Activated T-cell treated with anti-CD3 and anti-CD28 coated beads, Interleukin-2, amount 50 U/mL, for 24 hours (primary cell): ENCODE measurements at regions not wholly inside any gene's neighbourhood (a gene's known extent, or its start where the extent isn't known, plus 50 kb on each side); places are given as distances from the start of the nearest gene placed in this dataset.

Source experiments
- DNase-seq: peaks from one replicate; pipeline ENCODE4 v3.0.0-alpha.2; 2020
- H3K27ac Mint-ChIP-seq: 2 replicates; pipeline ENCODE4 v1.8.0; 2020; ENCODE audit warnings: mild to moderate bottlenecking, mixed read lengths
- H3K27me3 Mint-ChIP-seq: 2 replicates; pipeline ENCODE4 v1.8.0; 2020; ENCODE audit warnings: mixed read lengths
- H3K36me3 Mint-ChIP-seq: 2 replicates; pipeline ENCODE4 v1.8.0; 2020; ENCODE audit warnings: low read depth, mixed read lengths
- H3K4me1 Mint-ChIP-seq: 2 replicates; pipeline ENCODE4 v1.8.0; 2020; ENCODE audit warnings: low read depth, mixed read lengths
- H3K4me3 Mint-ChIP-seq: 2 replicates; pipeline ENCODE4 v1.8.0; 2020; ENCODE audit warnings: mild to moderate bottlenecking, moderate library complexity, mixed read lengths
- H3K9me3 Mint-ChIP-seq: 2 replicates; pipeline ENCODE4 v1.8.0; 2020; ENCODE audit warnings: mixed read lengths

GRCh38 chr1:162919034-162919433, 58.1 kb upstream of the CCDC190 start:
- H3K36me3 Mint-ChIP-seq, result no peaks in the 10 kb centered on the region
- no peak overlapping the region for H3K27ac Mint-ChIP-seq
- no peak for DNase-seq
- H3K4me1 Mint-ChIP-seq, result peaks cover 3% of the 10 kb centered on the region
- peaks cover 5% of the 10 kb centered on the region for H3K9me3 Mint-ChIP-seq
- H3K27me3 Mint-ChIP-seq, result peaks cover 21% of the 10 kb centered on the region
- H3K4me3 Mint-ChIP-seq, result no peak overlapping the region

DNA sequence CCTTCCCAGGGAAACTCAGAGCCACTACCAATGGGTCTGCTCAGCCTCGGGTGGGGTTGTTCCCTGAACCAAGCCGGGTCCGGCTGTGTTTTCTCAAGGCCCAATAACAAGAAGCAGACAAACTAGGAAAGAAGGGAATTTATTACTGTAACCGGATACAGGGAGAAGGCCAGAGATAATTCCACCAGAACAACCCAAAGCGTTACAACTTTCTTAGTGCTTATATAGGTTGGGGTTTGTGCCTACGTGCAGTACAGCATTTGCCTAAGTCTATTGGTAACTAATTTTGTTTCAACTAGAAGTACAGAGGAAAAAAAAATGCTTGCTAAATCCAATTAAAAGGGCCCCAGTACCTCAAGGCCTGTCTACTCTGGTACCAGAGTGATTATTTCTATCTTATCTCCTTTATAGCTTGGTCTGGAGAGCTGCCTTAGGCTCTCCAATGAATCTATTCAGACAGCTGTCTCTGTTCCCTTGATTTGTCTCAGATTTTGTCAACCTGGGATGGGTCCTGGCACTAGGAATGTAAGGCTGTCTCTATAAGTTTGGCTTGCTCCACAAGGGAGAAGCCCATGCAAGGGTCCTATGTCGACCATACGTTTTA, 57.3 kb upstream of the CCDC190 start:
- H3K27ac Mint-ChIP-seq, result no peak overlapping the region
- H3K9me3 Mint-ChIP-seq, result peaks cover 5% of the 10 kb centered on the region
- peaks cover 21% of the 10 kb centered on the region for H3K27me3 Mint-ChIP-seq
- no peaks in the 10 kb centered on the region for H3K36me3 Mint-ChIP-seq
- H3K4me1 Mint-ChIP-seq, result peaks cover 3% of the 10 kb centered on the region
- H3K4me3 Mint-ChIP-seq, result no peak overlapping the region
- DNase-seq, result no peak

DNA sequence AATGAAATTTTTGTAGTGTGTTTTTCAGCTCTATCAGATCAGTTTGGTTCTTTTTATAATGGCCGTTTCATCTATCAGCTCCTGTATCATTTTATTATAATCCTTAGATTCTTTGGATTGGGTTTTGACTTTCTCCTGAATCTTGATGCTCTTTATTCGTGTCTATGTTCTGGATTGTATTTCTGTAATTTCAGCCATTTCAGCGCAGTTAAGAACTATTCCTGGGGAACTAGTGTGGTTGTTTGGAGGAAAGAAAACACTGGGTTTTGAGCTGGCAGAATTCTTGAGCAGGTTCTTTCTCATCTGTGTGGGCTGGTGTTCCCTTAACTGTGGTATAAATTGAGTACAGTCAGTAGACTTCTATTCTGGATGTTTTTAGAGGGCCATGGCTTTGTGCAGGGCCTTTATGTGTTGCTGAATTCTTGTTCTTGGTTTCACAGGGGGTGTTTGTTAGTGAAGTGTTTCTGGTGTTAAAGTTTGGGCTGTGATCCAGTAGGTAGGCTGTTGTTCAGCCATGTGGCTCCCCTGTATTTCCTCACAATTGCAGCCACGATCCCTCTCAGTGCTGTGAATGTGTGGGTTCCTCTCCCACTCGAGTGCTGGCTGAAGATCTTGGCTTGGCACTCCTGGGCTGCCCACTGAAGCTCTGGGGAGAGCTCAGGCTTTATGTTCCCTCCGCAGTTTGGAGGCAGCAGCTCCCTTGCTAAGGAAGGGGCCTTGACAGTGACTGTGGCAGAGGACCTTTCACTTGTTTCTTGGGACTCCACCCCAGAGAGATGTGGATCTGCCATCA, 56.0 kb upstream of the CCDC190 start:
- DNase-seq, result no peak
- peaks cover 10% of the 10 kb centered on the region for H3K9me3 Mint-ChIP-seq
- H3K4me3 Mint-ChIP-seq, result no peak overlapping the region
- H3K36me3 Mint-ChIP-seq, result no peaks in the 10 kb centered on the region
- peaks cover 21% of the 10 kb centered on the region for H3K27me3 Mint-ChIP-seq
- no peak overlapping the region for H3K27ac Mint-ChIP-seq
- peaks cover under 1% of the 10 kb centered on the region for H3K4me1 Mint-ChIP-seq

- H3K27ac Mint-ChIP-seq, result no peak overlapping the region
- H3K4me1 Mint-ChIP-seq, result no peaks in the 10 kb centered on the region
- H3K4me3 Mint-ChIP-seq, result no peak overlapping the region
- H3K9me3 Mint-ChIP-seq, result peaks cover 11% of the 10 kb centered on the region
- DNase-seq, result no peak
- no peaks in the 10 kb centered on the region for H3K36me3 Mint-ChIP-seq
- H3K27me3 Mint-ChIP-seq, result peaks cover 21% of the 10 kb centered on the region
Measured at GRCh38 chr1:162916407-162916806, 55.4 kb upstream of the CCDC190 start.

- no peak overlapping the region for H3K27ac Mint-ChIP-seq
- DNase-seq, result no peak
- no peaks in the 10 kb centered on the region for H3K36me3 Mint-ChIP-seq
- H3K9me3 Mint-ChIP-seq, result peaks cover 11% of the 10 kb centered on the region
- H3K4me1 Mint-ChIP-seq, result no peaks in the 10 kb centered on the region
- peaks cover 21% of the 10 kb centered on the region for H3K27me3 Mint-ChIP-seq
- no peak overlapping the region for H3K4me3 Mint-ChIP-seq
Measured at GRCh38 chr1:162914601-162915000, 53.6 kb upstream of the CCDC190 start.

- no peaks in the 10 kb centered on the region for H3K36me3 Mint-ChIP-seq
- H3K27me3 Mint-ChIP-seq, result peaks cover 14% of the 10 kb centered on the region
- H3K4me1 Mint-ChIP-seq, result no peaks in the 10 kb centered on the region
- peaks cover 11% of the 10 kb centered on the region for H3K9me3 Mint-ChIP-seq
- no peak overlapping the region for H3K27ac Mint-ChIP-seq
- no peak overlapping the region for H3K4me3 Mint-ChIP-seq
- no peak for DNase-seq
Measured at GRCh38 chr1:162913345-162913744, 52.4 kb upstream of the CCDC190 start.

DNA sequence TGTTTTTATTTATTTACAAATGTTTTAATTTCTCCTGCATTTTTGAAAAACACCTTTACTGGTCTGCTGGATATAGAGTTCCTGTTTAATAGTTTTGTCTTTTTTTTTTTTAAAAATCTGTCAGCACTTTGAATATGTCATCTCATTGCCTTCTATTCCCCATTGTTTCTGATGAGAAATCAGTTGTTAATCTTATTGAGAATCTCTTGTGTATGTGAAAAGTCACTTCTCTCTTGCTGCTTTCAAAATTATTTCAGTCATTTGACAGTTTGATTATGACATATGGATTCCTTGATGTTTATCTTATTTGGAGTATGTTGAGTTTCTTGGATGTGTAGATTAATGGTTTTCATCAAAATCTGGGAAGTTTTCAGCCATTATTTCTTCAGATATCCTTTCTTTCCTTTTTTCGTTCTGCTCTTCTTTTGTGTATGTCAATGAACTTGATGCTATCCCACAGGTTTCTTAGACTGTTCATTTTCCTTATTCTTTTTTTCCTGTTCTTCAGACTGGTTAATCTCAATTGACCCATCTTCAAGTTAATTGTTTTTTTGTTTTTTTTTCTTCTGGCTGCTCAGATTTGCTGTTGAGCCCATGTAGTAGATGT, 51.2 kb upstream of the CCDC190 start:
- H3K9me3 Mint-ChIP-seq, result peaks cover 11% of the 10 kb centered on the region
- H3K36me3 Mint-ChIP-seq, result no peaks in the 10 kb centered on the region
- H3K27ac Mint-ChIP-seq, result no peak overlapping the region
- H3K27me3 Mint-ChIP-seq, result peaks cover 7% of the 10 kb centered on the region
- H3K4me1 Mint-ChIP-seq, result no peaks in the 10 kb centered on the region
- DNase-seq, result no peak
- no peak overlapping the region for H3K4me3 Mint-ChIP-seq
